Fibroblast of skin of right quadriceps (primary cell): ENCODE measurements at regions not wholly inside any gene's neighbourhood (a gene's known extent, or its start where the extent isn't known, plus 50 kb on each side); places are given as distances from the start of the nearest gene placed in this dataset.
A peak's percentile ranks its signal among the peaks of the same experiment; 100 is the strongest.
"Not testable (repeated sequence)": the region's sequence is repeated elsewhere in the genome, so short reads cannot be mapped to it uniquely, and the experiment has no call there.

Source experiments
- DNase-seq: peaks from one replicate; pipeline ENCODE4 v3.0.0-alpha.2; 2013

GRCh38 chr18:66271962-66272361 lies 331.9 kb downstream of the CDH19 start:
- no peak for DNase-seq

GRCh38 chr18:66264130-66264529 lies 339.8 kb downstream of the CDH19 start:
- no peak for DNase-seq

- no peak for DNase-seq
Observed at GRCh38 chr18:66254121-66254520, 349.8 kb downstream of the CDH19 start.

GRCh38 chr18:66252703-66253102 lies 351.2 kb downstream of the CDH19 start:
- DNase-seq, result peak; percentile 22

- no peak for DNase-seq
Observed at GRCh38 chr18:66235206-66235605, 368.7 kb downstream of the CDH19 start.

GRCh38 chr18:66226782-66227181 lies 377.1 kb downstream of the CDH19 start:
- no peak for DNase-seq

- DNase-seq, result not testable (repeated sequence)
Observed at GRCh38 chr18:66223317-66223716, 380.6 kb downstream of the CDH19 start.

- DNase-seq, result no peak
Observed at GRCh38 chr18:66222174-66222573, 381.7 kb downstream of the CDH19 start.

GRCh38 chr18:66219817-66220216 lies 384.1 kb downstream of the CDH19 start:
- no peak for DNase-seq

GRCh38 chr18:66211749-66212148 lies 392.1 kb downstream of the CDH19 start:
- no peak for DNase-seq

GRCh38 chr18:66210875-66211274 lies 393.0 kb downstream of the CDH19 start:
- DNase-seq, result peak; percentile 2

GRCh38 chr18:66209656-66210055 lies 394.2 kb downstream of the CDH19 start:
- DNase-seq, result no peak

GRCh38 chr18:66196805-66197204 lies 407.1 kb downstream of the CDH19 start:
- no peak for DNase-seq

- no peak for DNase-seq
Observed at GRCh38 chr18:66193938-66194337, 410.0 kb downstream of the CDH19 start.

GRCh38 chr18:66193394-66193793 lies 410.5 kb downstream of the CDH19 start:
- no peak for DNase-seq

GRCh38 chr18:66168685-66169235 lies 417.9 kb downstream of the CDH7 start:
- DNase-seq, result no peak

GRCh38 chr18:66167829-66168684 lies 417.2 kb downstream of the CDH7 start:
- no peak for DNase-seq

GRCh38 chr18:66160007-66160406 lies 409.2 kb downstream of the CDH7 start:
- DNase-seq, result no peak

GRCh38 chr18:66159451-66159850 lies 408.6 kb downstream of the CDH7 start:
- no peak for DNase-seq

- no peak for DNase-seq
Observed at GRCh38 chr18:66156946-66157687, 406.3 kb downstream of the CDH7 start.

- no peak for DNase-seq
Observed at GRCh38 chr18:66150650-66151049, 399.8 kb downstream of the CDH7 start.

GRCh38 chr18:66143029-66143428 lies 392.2 kb downstream of the CDH7 start:
- no peak for DNase-seq

GRCh38 chr18:66141716-66142115 lies 390.9 kb downstream of the CDH7 start:
- DNase-seq, result no peak

- DNase-seq, result no peak
Observed at GRCh38 chr18:66138642-66139041, 387.8 kb downstream of the CDH7 start.
